Keratinocyte (primary cell): ENCODE measurements at regions not wholly inside any gene's neighbourhood (a gene's known extent, or its start where the extent isn't known, plus 50 kb on each side); places are given as distances from the start of the nearest gene placed in this dataset.

Experiments
- DNase-seq: peaks from one replicate; pipeline ENCODE4 v3.0.0-alpha.2; 2011; ENCODE audit warnings: low read depth, missing footprints, low spot score
- FAIRE-seq: peaks from 2 replicates; lab custom pipeline; 2011; peaks lifted over from hg19 to GRCh38; lab: Jason Lieb, UNC
- H2AFZ ChIP-seq: 2 replicates; pipeline ENCODE4 v1.6.0; 2012; ENCODE audit warnings: low read length, control low read depth, inconsistent platforms; ENCODE audit not compliant: control insufficient read depth
- H3K27ac ChIP-seq: 2 replicates; pipeline ENCODE4 v1.5.1; 2011; ENCODE audit warnings: low read length; ENCODE audit not compliant: control insufficient read depth, insufficient read depth
- H3K27me3 ChIP-seq: 3 replicates; pipeline ENCODE4 v1.6.0; 2011; ENCODE audit warnings: low read length; ENCODE audit not compliant: control insufficient read depth, insufficient read depth; ENCODE audit errors: extremely low read depth
- H3K36me3 ChIP-seq, 2 experiments: 2 replicates in 1 of 2; 3 replicates in 1 of 2; pipeline ENCODE4 v1.5.1; 2011; ENCODE audit warnings: low read length in 2 of 2, mild to moderate bottlenecking in 1 of 2; ENCODE audit not compliant: control insufficient read depth in 2 of 2, insufficient read depth in 2 of 2; ENCODE audit errors: extremely low read depth in 1 of 2
- H3K4me1 ChIP-seq: 3 replicates; pipeline ENCODE4 v1.5.1; 2011; ENCODE audit warnings: low read length; ENCODE audit not compliant: control insufficient read depth, insufficient read depth; ENCODE audit errors: extremely low read depth
- H3K4me2 ChIP-seq: 3 replicates; pipeline ENCODE4 v1.6.0; 2011; ENCODE audit warnings: low read depth, low read length; ENCODE audit not compliant: control insufficient read depth, insufficient read depth; ENCODE audit errors: extremely low read depth
- H3K4me3 ChIP-seq, 3 experiments: fragments of 200-600 bp in 1 of 3; sonication (generic) in 1 of 3; 2 replicates in 2 of 3; 3 replicates in 1 of 3; pipeline ENCODE4 v1.5.1; 2011 to 2016; ENCODE audit warnings: low read length in 3 of 3, mild to moderate bottlenecking in 3 of 3, control low read depth in 2 of 3, inconsistent platforms in 1 of 3, low read depth in 1 of 3, mixed read lengths in 1 of 3, mixed run types in 1 of 3, moderate library complexity in 1 of 3; ENCODE audit not compliant: control insufficient read depth in 2 of 3, insufficient read depth in 2 of 3; ENCODE audit errors: extremely low read depth in 1 of 3
- H3K79me2 ChIP-seq: 2 replicates; pipeline ENCODE4 v1.6.0; 2012; ENCODE audit warnings: low read length; ENCODE audit not compliant: control insufficient read depth, insufficient read depth
- H3K9ac ChIP-seq: 3 replicates; pipeline ENCODE4 v1.6.0; 2011; ENCODE audit warnings: low read length; ENCODE audit not compliant: control insufficient read depth, insufficient read depth; ENCODE audit errors: extremely low read depth
- H3K9me1 ChIP-seq: 3 replicates; pipeline ENCODE4 v1.6.0; 2011; ENCODE audit warnings: low read length; ENCODE audit not compliant: control insufficient read depth, insufficient read depth; ENCODE audit errors: extremely low read depth
- H3K9me3 ChIP-seq: 2 replicates; pipeline ENCODE4 v1.5.1; 2012; ENCODE audit warnings: low read depth, low read length; ENCODE audit not compliant: control insufficient read depth
- H4K20me1 ChIP-seq: 3 replicates; pipeline ENCODE4 v1.6.0; 2011; ENCODE audit warnings: low read length; ENCODE audit not compliant: control insufficient read depth, insufficient read depth; ENCODE audit errors: extremely low read depth
- CTCF ChIP-seq, 3 experiments: IDR thresholded peaks in 1 of 3; conservative IDR thresholded peaks in 1 of 3; optimal IDR thresholded peaks in 1 of 3; 2 replicates in 2 of 3; 3 replicates in 1 of 3; pipeline versions ENCODE3 to v1.5.1; 2011; ENCODE audit warnings: low read length in 3 of 3, mild to moderate bottlenecking in 3 of 3, moderate library complexity in 2 of 3, control low read depth in 1 of 3, inconsistent platforms in 1 of 3; ENCODE audit not compliant: insufficient read depth in 2 of 3; ENCODE audit errors: extremely low read depth in 1 of 3
- EZH2 ChIP-seq: IDR thresholded peaks from one replicate; pipeline ENCODE4 v1.6.1; 2012; ENCODE audit warnings: inconsistent platforms, mild to moderate bottlenecking, low read length, moderate library complexity
- dilution Hi-C: fragments of 300-500 bp; cut with MboI; formaldehyde crosslinking; loops from one replicate; pipeline ENCODE4 v1.7.0; 2020; ENCODE audit warnings: low sequenced_read_pairs; ENCODE audit not compliant: extremely low pct_ligation_motif_present

GRCh38 chr2:145065342-145065741 is 545.4 kb upstream of the ZEB2 start:
- Histone ChIP-seq H3K9ac (no peak overlapping the region), H3K27ac (no peak overlapping the region), H3K4me3 (no peak overlapping the region), H4K20me1 (no peaks in the 10 kb centered on the region), H3K9me3 (no peaks in the 10 kb centered on the region), H3K4me1 (peaks cover 15% of the 10 kb centered on the region), H3K36me3 (no peaks in the 10 kb centered on the region), H3K79me2 (no peaks in the 10 kb centered on the region), H3K27me3 (no peaks in the 10 kb centered on the region), H3K9me1 (no peaks in the 10 kb centered on the region), H2AFZ (no peak overlapping the region), H3K4me2 (no peak overlapping the region)
- DNase-seq: no peak
- dilution Hi-C loops: no loop called here
- no peak for TF ChIP-seq EZH2
- TF ChIP-seq CTCF (optimal IDR thresholded peaks at IDR 0.05 in 1 of 3, IDR thresholded peaks at IDR 0.05 in 1 of 3, conservative IDR thresholded peaks at IDR 0.05 in 1 of 3; ENCODE audit: extremely low read depth in 1 of 3, insufficient read depth in 2 of 3, low read length in 3 of 3): no peak
- FAIRE-seq: no peak

DNA sequence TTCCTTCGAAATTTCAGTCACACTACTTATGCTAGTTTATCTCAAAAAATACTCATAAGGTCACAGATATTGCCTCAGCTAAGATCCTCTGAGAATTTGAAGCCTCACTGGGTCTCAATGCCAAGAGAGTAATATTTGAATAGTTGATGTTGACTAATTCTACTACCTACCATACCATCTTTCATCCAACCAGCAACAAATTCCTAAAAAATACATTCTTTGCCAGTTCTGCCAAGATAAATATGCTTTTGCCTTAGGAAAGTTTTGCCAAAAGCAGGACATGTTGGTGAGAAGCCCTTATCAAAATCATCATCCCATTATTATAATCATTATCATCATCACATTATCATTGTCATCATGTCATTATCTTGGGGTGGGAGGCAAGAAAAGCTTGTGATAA is 544.6 kb upstream of the ZEB2 start:
- no peak for FAIRE-seq

More for the DNA sequence above, 544.6 kb upstream of the ZEB2 start:
- H3K9me3 ChIP-seq: no peaks in the 10 kb centered on the region
- H3K9ac ChIP-seq: no peak overlapping the region
- no peaks in the 10 kb centered on the region for H3K27me3 ChIP-seq
- no peak overlapping the region for H3K27ac ChIP-seq
- no peak for DNase-seq
- H3K4me3 ChIP-seq: no peak overlapping the region
- TF ChIP-seq EZH2: no peak
- TF ChIP-seq CTCF (optimal IDR thresholded peaks at IDR 0.05 in 1 of 3, IDR thresholded peaks at IDR 0.05 in 1 of 3, conservative IDR thresholded peaks at IDR 0.05 in 1 of 3; ENCODE audit: extremely low read depth in 1 of 3, insufficient read depth in 2 of 3, low read length in 3 of 3): no peak
- no peak overlapping the region for H3K4me2 ChIP-seq
- dilution Hi-C loops: no loop called here
- H3K36me3 ChIP-seq: no peaks in the 10 kb centered on the region
- H3K9me1 ChIP-seq: no peaks in the 10 kb centered on the region
- H2AFZ ChIP-seq: no peak overlapping the region
- no peaks in the 10 kb centered on the region for H3K79me2 ChIP-seq
- peaks cover 14% of the 10 kb centered on the region for H3K4me1 ChIP-seq
- H4K20me1 ChIP-seq: no peaks in the 10 kb centered on the region
